ENCODE measurements at regions not wholly inside any gene's neighbourhood (a gene's known extent, or its start where the extent isn't known, plus 50 kb on each side); places are given as distances from the start of the nearest gene placed in this dataset.
"Not testable (repeated sequence)": the region's sequence is repeated elsewhere in the genome, so short reads cannot be mapped to it uniquely, and the experiment has no call there.

- TF ChIP-seq CTCF (conservative IDR thresholded peaks at IDR 0.05; ENCODE audit: low read depth in 2 of 2); EZH2 (IDR thresholded peaks at IDR 0.05; ENCODE audit: low read depth, unreplicated experiment): not testable (repeated sequence)
Observed at GRCh38 chr15:17022040-17022439, 3519.6 kb downstream of the GOLGA6L6 start.
